IMR-90 (cell line): ENCODE measurements at regions not wholly inside any gene's neighbourhood (a gene's known extent, or its start where the extent isn't known, plus 50 kb on each side); places are given as distances from the start of the nearest gene placed in this dataset.

Experiments used
- ATAC-seq: fragments of 200-7000 bp; cut with Tn5 transposase; 2 replicates; pipeline ENCODE4 v1.9.1; 2020; ENCODE audit warnings: low read depth, mild to moderate bottlenecking, moderate library complexity
- BruUV-seq: library from RNA; stranded (reverse); fragments of 400-500 nt; replicated peaks from 2 replicates; lab custom pipeline; 2021; lab: Mats Ljungman, UMichigan
- CTCF ChIA-PET: fragments of 300-600 bp; formaldehyde crosslinking; extraction: SDS; loops from one replicate; lab custom pipeline; 2021; ENCODE audit warnings: antibody characterized with exemption; lab: Yijun Ruan, JAX
- POLR2A ChIA-PET: fragments of 300-600 bp; sonication (Branson Sonifier 250); formaldehyde crosslinking; loops from one replicate; lab custom pipeline; 2022; ENCODE audit warnings: antibody characterized with exemption; ENCODE audit not compliant: unreplicated experiment; lab: Charles Lee
- DNase-seq: peaks from one replicate; pipeline ENCODE4 v3.0.0; 2013
- H2AFZ ChIP-seq: replicated peaks from 2 replicates; pipeline ENCODE3; 2013; ENCODE audit warnings: low read length, mild to moderate bottlenecking; ENCODE audit not compliant: poor library complexity
- H2AK5ac ChIP-seq: 2 replicates; pipeline ENCODE4 v1.6.1; 2013; ENCODE audit warnings: low read depth, low read length, inconsistent platforms
- H2AK9ac ChIP-seq: replicated peaks from 2 replicates; pipeline ENCODE3; 2013; ENCODE audit warnings: mild to moderate bottlenecking, low read depth, low read length, moderate library complexity; ENCODE audit not compliant: poor library complexity
- H2BK120ac ChIP-seq: 2 replicates; pipeline ENCODE4 v1.6.1; 2013; ENCODE audit warnings: low read depth, low read length, inconsistent platforms
- H2BK15ac ChIP-seq: 3 replicates; pipeline ENCODE4 v1.6.1; 2013; ENCODE audit warnings: low read depth, low read length, inconsistent platforms
- H2BK20ac ChIP-seq: 2 replicates; pipeline ENCODE4 v1.6.1; 2013; ENCODE audit warnings: low read depth, mild to moderate bottlenecking, inconsistent platforms, low read length, moderate library complexity
- H2BK5ac ChIP-seq: 2 replicates; pipeline ENCODE4 v1.6.1; 2013; ENCODE audit warnings: mild to moderate bottlenecking, low read depth, low read length, inconsistent platforms; ENCODE audit not compliant: poor library complexity, severe bottlenecking
- H3K14ac ChIP-seq: replicated peaks from 2 replicates; pipeline ENCODE4 v1.6.1; 2013; ENCODE audit warnings: low read depth, low read length, inconsistent platforms
- H3K18ac ChIP-seq: 2 replicates; pipeline ENCODE4 v1.6.1; 2013; ENCODE audit warnings: low read depth, low read length, control low read depth
- H3K23ac ChIP-seq: 2 replicates; pipeline ENCODE4 v1.6.1; 2013; ENCODE audit warnings: low read depth, low read length, inconsistent platforms
- H3K27ac ChIP-seq: 2 replicates; pipeline ENCODE4 v1.5.1; 2013; ENCODE audit warnings: mild to moderate bottlenecking, control low read depth, low read length; ENCODE audit not compliant: insufficient read depth
- H3K27me3 ChIP-seq: 2 replicates; pipeline ENCODE4 v1.6.1; 2013; ENCODE audit warnings: low read length; ENCODE audit not compliant: control insufficient read depth, insufficient read depth
- H3K36me3 ChIP-seq: 2 replicates; pipeline ENCODE4 v1.6.1; 2013; ENCODE audit warnings: low read length, mixed read lengths; ENCODE audit not compliant: control insufficient read depth, insufficient read depth
- H3K4ac ChIP-seq: 2 replicates; pipeline ENCODE4 v1.6.1; 2013; ENCODE audit warnings: low read depth, low read length, inconsistent platforms
- H3K4me1 ChIP-seq: 2 replicates; pipeline ENCODE4 v1.6.1; 2013; ENCODE audit warnings: low read length, mixed read lengths; ENCODE audit not compliant: control insufficient read depth, insufficient read depth
- H3K4me2 ChIP-seq: 2 replicates; pipeline ENCODE4 v1.6.1; 2013; ENCODE audit warnings: low read depth, mild to moderate bottlenecking, control low read depth, low read length, moderate library complexity
- H3K4me3 ChIP-seq: 2 replicates; pipeline ENCODE4 v1.5.1; 2013; ENCODE audit warnings: low read depth, mild to moderate bottlenecking, control low read depth, low read length, moderate library complexity; ENCODE audit not compliant: insufficient read depth
- H3K56ac ChIP-seq: 2 replicates; pipeline ENCODE4 v1.6.1; 2013; ENCODE audit warnings: low read length, inconsistent platforms; ENCODE audit not compliant: insufficient read depth; ENCODE audit errors: extremely low read depth
- H3K79me1 ChIP-seq, 2 experiments: 2 replicates each; pipeline ENCODE4 v1.6.1; 2013; ENCODE audit warnings: low read length in 2 of 2, inconsistent platforms in 1 of 2, low read depth in 1 of 2
- H3K9ac ChIP-seq: 2 replicates; pipeline ENCODE4 v1.6.1; 2013; ENCODE audit warnings: low read depth, low read length, control low read depth
- H3K9me1 ChIP-seq: 2 replicates; pipeline ENCODE4 v1.6.1; 2013; ENCODE audit warnings: low read length, inconsistent platforms; ENCODE audit not compliant: insufficient read depth
- H3K9me3 ChIP-seq: 2 replicates; pipeline ENCODE4 v1.6.1; 2013; ENCODE audit warnings: low read length; ENCODE audit not compliant: control insufficient read depth, insufficient read depth
- H4K20me1 ChIP-seq: 2 replicates; pipeline ENCODE4 v1.6.1; 2013; ENCODE audit warnings: low read length, inconsistent platforms; ENCODE audit not compliant: insufficient read depth
- H4K5ac ChIP-seq: 2 replicates; pipeline ENCODE4 v1.6.1; 2013; ENCODE audit warnings: mild to moderate bottlenecking, low read depth, low read length, control low read depth
- H4K8ac ChIP-seq, 2 experiments: 2 replicates each; pipeline ENCODE4 v1.6.1; 2013; ENCODE audit warnings: low read depth in 2 of 2, low read length in 2 of 2, control low read depth in 1 of 2, inconsistent platforms in 1 of 2
- H4K91ac ChIP-seq: 2 replicates; pipeline ENCODE4 v1.6.1; 2013; ENCODE audit warnings: low read depth, low read length, inconsistent platforms; ENCODE audit not compliant: insufficient read depth
- BHLHE40 ChIP-seq: fragments of 150-350 bp; IDR thresholded peaks from 2 replicates; pipeline ENCODE4 v1.6.1; 2016; ENCODE audit warnings: mild to moderate bottlenecking, low read depth, low read length
- CEBPB ChIP-seq: IDR thresholded peaks from 2 replicates; pipeline ENCODE4 v1.6.1; 2012; ENCODE audit warnings: low read depth, low read length, improper control_type of control experiment
- CHD1 ChIP-seq: IDR thresholded peaks from 2 replicates; pipeline ENCODE4 v1.6.1; 2012; ENCODE audit warnings: low read depth, low read length, improper control_type of control experiment
- CTCF ChIP-seq: conservative IDR thresholded peaks from 2 replicates; pipeline ENCODE4 v1.5.1; 2012; ENCODE audit warnings: mild to moderate bottlenecking, low read depth, low read length, improper control_type of control experiment
- ELK1 ChIP-seq: fragments of 150-350 bp; IDR thresholded peaks from 2 replicates; pipeline ENCODE4 v1.6.1; 2016; ENCODE audit warnings: low read depth, mild to moderate bottlenecking, low read length, moderate library complexity, borderline replicate concordance
- FOS ChIP-seq: fragments of 150-350 bp; IDR thresholded peaks from 2 replicates; pipeline ENCODE4 v1.6.1; 2016; ENCODE audit warnings: low read depth, low read length
- MAFK ChIP-seq: IDR thresholded peaks from 2 replicates; pipeline ENCODE4 v1.6.1; 2012; ENCODE audit warnings: low read depth, low read length, improper control_type of control experiment
- MAZ ChIP-seq: IDR thresholded peaks from 2 replicates; pipeline ENCODE4 v1.6.1; 2012; ENCODE audit warnings: low read depth, mild to moderate bottlenecking, low read length, improper control_type of control experiment, moderate library complexity, borderline replicate concordance
- MXI1 ChIP-seq: IDR thresholded peaks from 2 replicates; pipeline ENCODE4 v1.6.1; 2012; ENCODE audit warnings: low read depth, mild to moderate bottlenecking, low read length, moderate library complexity, borderline replicate concordance
- NFE2L2 ChIP-seq: fragments of 150-350 bp; IDR thresholded peaks from 2 replicates; pipeline ENCODE4 v1.6.1; 2016; ENCODE audit warnings: low read depth, mild to moderate bottlenecking, low read length
- RAD21 ChIP-seq: IDR thresholded peaks from 2 replicates; pipeline ENCODE4 v1.6.1; 2012; ENCODE audit warnings: low read length, improper control_type of control experiment
- RCOR1 ChIP-seq: IDR thresholded peaks from 2 replicates; pipeline ENCODE4 v1.6.1; 2012; ENCODE audit warnings: mild to moderate bottlenecking, low read length, improper control_type of control experiment; ENCODE audit not compliant: insufficient replicate concordance
- RFX5 ChIP-seq: IDR thresholded peaks from 2 replicates; pipeline ENCODE4 v1.8.0; 2012; ENCODE audit warnings: low read depth, mild to moderate bottlenecking, low read length, moderate library complexity
- SMC3 ChIP-seq: fragments of 150-350 bp; IDR thresholded peaks from 2 replicates; pipeline ENCODE4 v1.6.1; 2016; ENCODE audit warnings: low read depth, mild to moderate bottlenecking, antibody characterized with exemption, low read length, moderate library complexity
- USF2 ChIP-seq: fragments of 150-350 bp; IDR thresholded peaks from 2 replicates; pipeline ENCODE4 v1.6.1; 2017; ENCODE audit warnings: mild to moderate bottlenecking, antibody characterized with exemption, low read length, low read depth
- WGBS, 2 experiments: methylation state at CpG; one replicate each; pipeline versions ENCODE4 v1.1.5 to v1.1.7; 2013; ENCODE audit warnings: missing lambda C conversion rate in 2 of 2; ENCODE audit not compliant: insufficient read length in 1 of 2; ENCODE audit errors: extremely low coverage in 2 of 2; 5-methylcytosine and 5-hydroxymethylcytosine counted together
- dilution Hi-C: fragments of 300-500 bp; cut with HindIII; formaldehyde crosslinking; loops from one replicate; pipeline ENCODE4 v1.14.3; 2018; ENCODE audit warnings: low sequenced_read_pairs; ENCODE audit not compliant: unreplicated experiment
- in situ Hi-C: fragments of 300-500 bp; cut with MboI; formaldehyde crosslinking; loops from 3 replicates; pipeline ENCODE4 v1.14.3; 2019; ENCODE audit warnings: low sequenced_read_pairs, inconsistent platforms, mixed read lengths
- intact Hi-C: fragments of 100-400 bp; cut with micrococcal nuclease; formaldehyde crosslinking; loops from 2 replicates; pipeline ENCODE4 v1.10.0; 2022

- Histone ChIP-seq H3K18ac (no peak overlapping the region), H3K23ac (no peak overlapping the region), H4K91ac (no peak overlapping the region), H3K27me3 (no peaks in the 10 kb centered on the region), H3K4me1 (no peaks in the 10 kb centered on the region), H3K4me2 (no peak overlapping the region), H2BK120ac (no peak overlapping the region), H2AK5ac (no peak overlapping the region), H2BK20ac (no peak overlapping the region), H3K79me1 (no peaks in the 10 kb centered on the region), H3K36me3 (no peaks in the 10 kb centered on the region), H4K5ac (no peak overlapping the region), H2AK9ac (no peak overlapping the region), H3K9me3 (no peaks in the 10 kb centered on the region), H3K4me3 (no peak overlapping the region), H3K4ac (no peak overlapping the region), H2AFZ (no peak overlapping the region), H4K20me1 (no peaks in the 10 kb centered on the region), H3K9ac (no peak overlapping the region), H3K9me1 (no peaks in the 10 kb centered on the region), H2BK5ac (no peak overlapping the region), H2BK15ac (no peak overlapping the region), H3K27ac (no peak overlapping the region), H3K14ac (no peak overlapping the region), H3K56ac (no peak overlapping the region; the same call in 1 of the 2 replicates), H4K8ac (no peak overlapping the region)
- WGBS, 2 experiments, result no CpG with 5 or more reads among the region's 9 CpGs
- CTCF ChIA-PET, result interaction anchor here (1.0 kb wide), 1 partner anchor 20 kb away, joined by 3 read pairs; no protein-coding TSS in a partner anchor
- no TSS peak for BruUV-seq
- no peak for ATAC-seq
- no peak for TF ChIP-seq RCOR1
- no peak for TF ChIP-seq MAZ
- no peak for TF ChIP-seq ELK1
- TF ChIP-seq FOS, result no peak
- TF ChIP-seq RAD21, result no peak
- TF ChIP-seq CHD1, result no peak
- no peak for TF ChIP-seq MAFK
- no peak for TF ChIP-seq NFE2L2
- TF ChIP-seq CTCF, result no peak
- TF ChIP-seq SMC3, result no peak
- TF ChIP-seq RFX5, result no peak
- TF ChIP-seq USF2, result no peak
- no peak for TF ChIP-seq MXI1
- no peak for TF ChIP-seq CEBPB
- TF ChIP-seq BHLHE40, result no peak
- dilution Hi-C loops (no loop called here), intact Hi-C loops (no loop called here), in situ Hi-C loops (no loop called here)
- DNase-seq, result no peak
- POLR2A ChIA-PET, result no interaction called here
Measured at GRCh38 chr21:16310176-16310575, 580.4 kb downstream of the USP25 start.
